HepG2 (cell line): ENCODE measurements at regions not wholly inside any gene's neighbourhood (a gene's known extent, or its start where the extent isn't known, plus 50 kb on each side); places are given as distances from the start of the nearest gene placed in this dataset.

Source experiments
- ATAC-seq: fragments of 200-7000 bp; cut with Tn5 transposase; 3 replicates; pipeline ENCODE4 v1.9.1; 2020; ENCODE audit warnings: mild to moderate bottlenecking, moderate library complexity
- BruUV-seq: library from RNA; stranded (reverse); fragments of 400-500 nt; replicated peaks from 2 replicates; lab custom pipeline; 2021; lab: Mats Ljungman, UMichigan
- CTCF ChIA-PET: fragments of 300-600 bp; formaldehyde crosslinking; extraction: SDS; loops from one replicate; lab custom pipeline; 2021; ENCODE audit warnings: low total read pairs, inconsistent platforms, low intra/inter-chr PET ratio; lab: Yijun Ruan, JAX
- POLR2A ChIA-PET: fragments of 350-600 bp; sonication (Branson Sonifier 250); formaldehyde crosslinking; loops from one replicate; lab custom pipeline; 2020; ENCODE audit warnings: antibody characterized with exemption, inconsistent platforms; lab: Yijun Ruan, JAX
- DNase-seq: peaks from one replicate; pipeline ENCODE4 v3.0.0-alpha.2; 2015; ENCODE audit warnings: low spot score
- FAIRE-seq: peaks from 3 replicates; lab custom pipeline; 2011; peaks lifted over from hg19 to GRCh38; lab: Jason Lieb, UNC
- H2AFZ ChIP-seq: one replicate; pipeline ENCODE4 v1.6.1; 2011; ENCODE audit warnings: low read length, inconsistent platforms
- H3K27ac ChIP-seq: fragments of 300-600 bp; 3 replicates; pipeline ENCODE4 v1.8.0; 2011; ENCODE audit warnings: mixed run types, mild to moderate bottlenecking, mixed read lengths, low read length, inconsistent platforms; ENCODE audit not compliant: insufficient read depth; ENCODE audit errors: extremely low read length
- H3K27me3 ChIP-seq, 2 experiments: fragments of 200-600 bp in 1 of 2; 2 replicates in 1 of 2; 3 replicates in 1 of 2; pipeline versions ENCODE4 v1.6.0 to v1.8.0; 2011; ENCODE audit warnings: low read length in 2 of 2, mild to moderate bottlenecking in 2 of 2, moderate library complexity in 2 of 2, inconsistent platforms in 1 of 2; ENCODE audit not compliant: insufficient read depth in 2 of 2, control insufficient read depth in 1 of 2
- H3K36me3 ChIP-seq, 2 experiments: fragments of 200-600 bp in 1 of 2; replicated peaks in 1 of 2; 2 replicates in 1 of 2; 3 replicates in 1 of 2; pipeline versions ENCODE4 v1.5.1 to v1.8.0; 2011; ENCODE audit warnings: low read length in 2 of 2, inconsistent platforms in 1 of 2; ENCODE audit not compliant: insufficient read depth in 2 of 2, control insufficient read depth in 1 of 2
- H3K4me1 ChIP-seq: 2 replicates; pipeline ENCODE4 v1.5.1; 2012; ENCODE audit warnings: low read length, inconsistent platforms; ENCODE audit not compliant: insufficient read depth
- H3K4me2 ChIP-seq: 2 replicates; pipeline ENCODE4 v1.6.0; 2011; ENCODE audit warnings: low read depth, low read length, inconsistent platforms
- H3K4me3 ChIP-seq, 3 experiments: fragments of 200-600 bp in 1 of 3; sonication (generic), shearing (Covaris generic) in 1 of 3; replicated peaks in 1 of 3; 2 replicates each; pipeline ENCODE4 v1.5.1; 2011 to 2016; ENCODE audit warnings: low read length in 3 of 3, inconsistent platforms in 2 of 3, low read depth in 2 of 3, mild to moderate bottlenecking in 2 of 3, control low read depth in 1 of 3, mixed read lengths in 1 of 3; ENCODE audit not compliant: insufficient read depth in 1 of 3
- H3K79me2 ChIP-seq: one replicate; pipeline ENCODE4 v1.6.1; 2011; ENCODE audit warnings: low read length, inconsistent platforms; ENCODE audit not compliant: insufficient read depth
- H3K9ac ChIP-seq: 2 replicates; pipeline ENCODE4 v1.6.0; 2011; ENCODE audit warnings: mild to moderate bottlenecking, low read depth, low read length, inconsistent platforms; ENCODE audit not compliant: insufficient read depth
- H3K9me3 ChIP-seq: 2 replicates; pipeline ENCODE4 v1.5.1; 2012; ENCODE audit warnings: mild to moderate bottlenecking, low read length
- H4K20me1 ChIP-seq: 2 replicates; pipeline ENCODE4 v1.6.0; 2011; ENCODE audit warnings: inconsistent platforms, mild to moderate bottlenecking, low read length, moderate library complexity; ENCODE audit not compliant: insufficient read depth
- ARID2 ChIP-seq: sonication (generic); formaldehyde crosslinking; IDR thresholded peaks from 2 replicates; pipeline ENCODE4 v1.8.1; 2022; ENCODE audit warnings: mild to moderate bottlenecking, missing genetic modification reagents, borderline replicate concordance
- ATF3 ChIP-seq: sonication (generic); formaldehyde crosslinking; IDR thresholded peaks from 2 replicates; pipeline ENCODE4 v1.4.0; 2020; ENCODE audit warnings: missing genetic modification reagents
- GLI4 ChIP-seq: sonication (generic); formaldehyde crosslinking; IDR thresholded peaks from 2 replicates; pipeline ENCODE4 v1.5.1; 2020; ENCODE audit warnings: missing genetic modification reagents, mild to moderate bottlenecking, moderate library complexity, borderline replicate concordance
- HDAC1 ChIP-seq: sonication (generic); formaldehyde crosslinking; IDR thresholded peaks from 2 replicates; pipeline ENCODE4 v1.5.1; 2020; ENCODE audit warnings: mild to moderate bottlenecking, missing genetic modification reagents
- HIC2 ChIP-seq: sonication (generic); formaldehyde crosslinking; IDR thresholded peaks from 2 replicates; pipeline ENCODE4 v1.9.0; 2022; ENCODE audit warnings: low read depth, missing genetic modification reagents
- JUNB ChIP-seq: sonication (generic); formaldehyde crosslinking; IDR thresholded peaks from 2 replicates; pipeline ENCODE4 v1.8.0; 2022; ENCODE audit warnings: missing genetic modification reagents, mild to moderate bottlenecking, borderline replicate concordance
- MED1 ChIP-seq: sonication (generic); formaldehyde crosslinking; IDR thresholded peaks from 2 replicates; pipeline ENCODE4 v1.4.0; 2020; ENCODE audit warnings: missing genetic modification reagents
- ONECUT2 ChIP-seq: sonication (generic); formaldehyde crosslinking; IDR thresholded peaks from 2 replicates; pipeline ENCODE4 v1.4.0; 2020; ENCODE audit warnings: missing genetic modification reagents
- POLR2G ChIP-seq: fragments of 200-400 bp; formaldehyde crosslinking; IDR thresholded peaks from 2 replicates; pipeline ENCODE4 v1.6.1; 2018; ENCODE audit warnings: mild to moderate bottlenecking, low read depth, low read length, moderate library complexity
- SAFB2 ChIP-seq: sonication (generic); formaldehyde crosslinking; IDR thresholded peaks from 2 replicates; pipeline ENCODE4 v1.5.1; 2020; ENCODE audit warnings: missing genetic modification reagents, low read depth, mild to moderate bottlenecking, borderline replicate concordance
- SETDB1 ChIP-seq: sonication (generic); formaldehyde crosslinking; IDR thresholded peaks from 2 replicates; pipeline ENCODE4 v1.5.1; 2020; ENCODE audit warnings: missing genetic modification reagents, mild to moderate bottlenecking, borderline replicate concordance
- U2AF2 ChIP-seq: fragments of 200-400 bp; formaldehyde crosslinking; IDR thresholded peaks from 2 replicates; pipeline ENCODE4 v1.6.1; 2017; ENCODE audit warnings: low read depth, mild to moderate bottlenecking, low read length
- ZBTB20 ChIP-seq: sonication (generic); formaldehyde crosslinking; IDR thresholded peaks from 2 replicates; pipeline ENCODE4 v1.8.1; 2023; ENCODE audit warnings: missing genetic modification reagents, low read depth, mild to moderate bottlenecking, borderline replicate concordance
- ZNF512B ChIP-seq: sonication (generic); formaldehyde crosslinking; IDR thresholded peaks from 2 replicates; pipeline ENCODE4 v1.5.1; 2020; ENCODE audit warnings: missing genetic modification reagents, mild to moderate bottlenecking, borderline replicate concordance
- ZNF619 ChIP-seq: sonication (generic); formaldehyde crosslinking; IDR thresholded peaks from 2 replicates; pipeline ENCODE4 v1.4.0; 2020; ENCODE audit warnings: mild to moderate bottlenecking, missing genetic modification reagents
- ZNF709 ChIP-seq: sonication (generic); formaldehyde crosslinking; IDR thresholded peaks from 2 replicates; pipeline ENCODE4 v1.5.0; 2020; ENCODE audit warnings: mild to moderate bottlenecking, missing genetic modification reagents
- ZNF816 ChIP-seq: sonication (generic); formaldehyde crosslinking; IDR thresholded peaks from 2 replicates; pipeline ENCODE4 v1.8.0; 2022; ENCODE audit warnings: missing genetic modification reagents, mild to moderate bottlenecking, borderline replicate concordance
- ZNF891 ChIP-seq: sonication (generic); formaldehyde crosslinking; IDR thresholded peaks from 2 replicates; pipeline ENCODE4 v1.5.0; 2020; ENCODE audit warnings: mild to moderate bottlenecking, missing genetic modification reagents
- WGBS: methylation state at CpG from one replicate; pipeline ENCODE4 v1.1.6; 2017; ENCODE audit warnings: low lambda C conversion rate; 5-methylcytosine and 5-hydroxymethylcytosine counted together
- in situ Hi-C: cut with HindIII; loops from 2 replicates; pipeline ENCODE4 v1.10.0; 2017; ENCODE audit warnings: low pct_unique_long_range_greater_than_20kb; ENCODE audit not compliant: extremely low pct_ligation_motif_present
- intact Hi-C: fragments of 100-400 bp; cut with micrococcal nuclease; formaldehyde crosslinking; loops from one replicate; pipeline ENCODE4 v1.10.0; 2022; ENCODE audit not compliant: unreplicated experiment

GRCh38 chr18:76708071-76708721 lies 114.2 kb upstream of the ZNF236 start:
- no peak for FAIRE-seq
- no peaks in the 10 kb centered on the region for H3K4me1 ChIP-seq
- ChIA-PET CTCF (interaction anchor here (0.8 kb wide), 1 partner anchor 309 kb away, joined by 3 read pairs; no protein-coding TSS in a partner anchor), POLR2A (no interaction called here)
- no peak overlapping the region for H3K4me2 ChIP-seq
- H4K20me1 ChIP-seq: no peaks in the 10 kb centered on the region
- H3K79me2 ChIP-seq: no peaks in the 10 kb centered on the region
- in situ Hi-C loops: no loop called here
- peak; percentile 23; the same call in 2 of the 3 replicates for ATAC-seq
- TF ChIP-seq SAFB2 (CRISPR knock-in tag) (no peak), HIC2 (no peak), ZNF512B (CRISPR knock-in tag) (no peak), ZNF619 (CRISPR knock-in tag) (no peak), ATF3 (no peak), ZNF816 (no peak), JUNB (CRISPR knock-in tag) (no peak), ZBTB20 (CRISPR knock-in tag) (no peak), GLI4 (no peak), ONECUT2 (CRISPR knock-in tag) (no peak), ZNF891 (CRISPR knock-in tag) (no peak), POLR2G (no peak), SETDB1 (CRISPR knock-in tag) (no peak), HDAC1 (CRISPR knock-in tag) (no peak), U2AF2 (no peak), ARID2 (CRISPR knock-in tag) (no peak), MED1 (CRISPR knock-in tag) (no peak), ZNF709 (CRISPR knock-in tag) (no peak)
- no peak overlapping the region for H3K4me3 ChIP-seq
- no peaks in the 10 kb centered on the region for H3K9me3 ChIP-seq
- DNase-seq: no peak
- WGBS: 81% methylated on average over 22 of the region's 28 CpGs
- no peak overlapping the region for H3K27ac ChIP-seq
- intact Hi-C loops: no loop called here
- peaks cover 2 to 37% of the 10 kb centered on the region in 2 experiments for H3K27me3 ChIP-seq
- no peak overlapping the region for H3K9ac ChIP-seq
- no peak overlapping the region for H2AFZ ChIP-seq
- no TSS peak for BruUV-seq
- H3K36me3 ChIP-seq: no peaks in the 10 kb centered on the region
